Activated CD8-positive, alpha-beta memory T cell treated with anti-CD3 and anti-CD28 coated beads, Interleukin-2, amount 10 ng/mL, durations not matched to agents 7 days and 5 days (primary cell): ENCODE measurements at regions not wholly inside any gene's neighbourhood (a gene's known extent, or its start where the extent isn't known, plus 50 kb on each side); places are given as distances from the start of the nearest gene placed in this dataset.

Source experiments
- ATAC-seq: fragments of 150-1000 bp; cut with Tn5 transposase; one replicate; pipeline ENCODE4 v1.10.0; 2021; ENCODE audit warnings: moderate library complexity
- CTCF ChIA-PET: fragments of 350-600 bp; sonication (Branson Sonifier 250); formaldehyde crosslinking; loops from one replicate; lab custom pipeline; 2021; ENCODE audit warnings: antibody characterized with exemption; lab: Charles Lee
- DNase-seq: peaks from one replicate; pipeline ENCODE4 v3.0.0-alpha.2; 2020
- H3K27ac Mint-ChIP-seq: one replicate; pipeline ENCODE4 v1.8.0; 2021; ENCODE audit warnings: mild to moderate bottlenecking, mixed read lengths
- H3K27me3 Mint-ChIP-seq: one replicate; pipeline ENCODE4 v1.8.0; 2021; ENCODE audit warnings: mixed read lengths
- H3K36me3 Mint-ChIP-seq: one replicate; pipeline ENCODE4 v1.8.0; 2021; ENCODE audit warnings: mild to moderate bottlenecking, mixed read lengths
- H3K4me1 Mint-ChIP-seq: one replicate; pipeline ENCODE4 v1.8.0; 2021; ENCODE audit warnings: mixed read lengths
- H3K4me3 Mint-ChIP-seq: one replicate; pipeline ENCODE4 v1.8.0; 2021; ENCODE audit warnings: mild to moderate bottlenecking, moderate library complexity, mixed read lengths
- H3K9me3 Mint-ChIP-seq: one replicate; pipeline ENCODE4 v1.8.0; 2022; ENCODE audit warnings: low read depth, mixed read lengths

GRCh38 chr2:34909992-34910705, 1311.0 kb upstream of the FAM98A start:
- ATAC-seq (no peak), DNase-seq (no peak)
- peaks cover 2% of the 10 kb centered on the region for H3K9me3 Mint-ChIP-seq
- no peak overlapping the region for H3K27ac Mint-ChIP-seq
- CTCF ChIA-PET: no interaction called here
- H3K4me1 Mint-ChIP-seq: no peaks in the 10 kb centered on the region
- H3K4me3 Mint-ChIP-seq: no peak overlapping the region
- no peaks in the 10 kb centered on the region for H3K36me3 Mint-ChIP-seq
- no peaks in the 10 kb centered on the region for H3K27me3 Mint-ChIP-seq

GRCh38 chr2:34907812-34908211, 1308.7 kb upstream of the FAM98A start:
- H3K27me3 Mint-ChIP-seq: no peaks in the 10 kb centered on the region
- DNase-seq (no peak), ATAC-seq (no peak)
- CTCF ChIA-PET: no interaction called here
- H3K27ac Mint-ChIP-seq: no peak overlapping the region
- no peak overlapping the region for H3K4me3 Mint-ChIP-seq
- H3K9me3 Mint-ChIP-seq: no peaks in the 10 kb centered on the region
- H3K36me3 Mint-ChIP-seq: no peaks in the 10 kb centered on the region
- no peaks in the 10 kb centered on the region for H3K4me1 Mint-ChIP-seq

- DNase-seq (no peak), ATAC-seq (no peak)
- CTCF ChIA-PET: no interaction called here
- Mint-ChIP-seq H3K4me3 (no peak overlapping the region), H3K27me3 (no peaks in the 10 kb centered on the region), H3K9me3 (peaks cover 2% of the 10 kb centered on the region), H3K27ac (no peak overlapping the region), H3K4me1 (no peaks in the 10 kb centered on the region), H3K36me3 (no peaks in the 10 kb centered on the region)
Observed at GRCh38 chr2:34901739-34902138, 1302.6 kb upstream of the FAM98A start.

- H3K27ac Mint-ChIP-seq: no peak overlapping the region
- H3K27me3 Mint-ChIP-seq: no peaks in the 10 kb centered on the region
- no peak overlapping the region for H3K4me3 Mint-ChIP-seq
- H3K36me3 Mint-ChIP-seq: no peaks in the 10 kb centered on the region
- peaks cover 2% of the 10 kb centered on the region for H3K9me3 Mint-ChIP-seq
- CTCF ChIA-PET: no interaction called here
- DNase-seq: no peak
- H3K4me1 Mint-ChIP-seq: no peaks in the 10 kb centered on the region
- ATAC-seq: no peak
Observed at GRCh38 chr2:34899079-34899478, 1300.0 kb upstream of the FAM98A start.

- Mint-ChIP-seq H3K9me3 (no peaks in the 10 kb centered on the region), H3K27me3 (no peaks in the 10 kb centered on the region), H3K36me3 (no peaks in the 10 kb centered on the region), H3K27ac (no peak overlapping the region), H3K4me3 (no peak overlapping the region), H3K4me1 (no peaks in the 10 kb centered on the region)
- ATAC-seq (no peak), DNase-seq (no peak)
- CTCF ChIA-PET: no interaction called here
Observed at GRCh38 chr2:34892766-34893165, 1293.7 kb upstream of the FAM98A start.

GRCh38 chr2:34892256-34892655, 1293.2 kb upstream of the FAM98A start:
- Mint-ChIP-seq H3K27ac (no peak overlapping the region), H3K9me3 (no peaks in the 10 kb centered on the region), H3K27me3 (no peaks in the 10 kb centered on the region), H3K36me3 (no peaks in the 10 kb centered on the region), H3K4me1 (no peaks in the 10 kb centered on the region), H3K4me3 (no peak overlapping the region)
- ATAC-seq: no peak
- DNase-seq: no peak
- CTCF ChIA-PET: no interaction called here

- Mint-ChIP-seq H3K27me3 (no peaks in the 10 kb centered on the region), H3K4me3 (no peak overlapping the region), H3K27ac (no peak overlapping the region), H3K36me3 (no peaks in the 10 kb centered on the region), H3K9me3 (no peaks in the 10 kb centered on the region), H3K4me1 (no peaks in the 10 kb centered on the region)
- CTCF ChIA-PET: no interaction called here
- no peak for DNase-seq
- ATAC-seq: no peak
Observed at GRCh38 chr2:34875091-34875745, 1276.1 kb upstream of the FAM98A start.

- no peak for DNase-seq
- Mint-ChIP-seq H3K9me3 (peaks cover 17% of the 10 kb centered on the region), H3K36me3 (no peaks in the 10 kb centered on the region), H3K4me1 (no peaks in the 10 kb centered on the region), H3K27ac (no peak overlapping the region), H3K4me3 (no peak overlapping the region), H3K27me3 (no peaks in the 10 kb centered on the region)
- CTCF ChIA-PET: no interaction called here
- ATAC-seq: no peak
Observed at GRCh38 chr2:34853646-34854045, 1254.5 kb upstream of the FAM98A start.

GRCh38 chr2:34851804-34852203, 1252.7 kb upstream of the FAM98A start:
- Mint-ChIP-seq H3K36me3 (no peaks in the 10 kb centered on the region), H3K27me3 (no peaks in the 10 kb centered on the region), H3K9me3 (peaks cover 13% of the 10 kb centered on the region), H3K4me3 (no peak overlapping the region), H3K27ac (no peak overlapping the region), H3K4me1 (no peaks in the 10 kb centered on the region)
- ATAC-seq: no peak
- DNase-seq: no peak
- CTCF ChIA-PET: no interaction called here

- H3K27ac Mint-ChIP-seq: no peak overlapping the region
- H3K4me3 Mint-ChIP-seq: no peak overlapping the region
- DNase-seq (no peak), ATAC-seq (no peak)
- H3K9me3 Mint-ChIP-seq: peaks cover 5% of the 10 kb centered on the region
- CTCF ChIA-PET: no interaction called here
- no peaks in the 10 kb centered on the region for H3K27me3 Mint-ChIP-seq
- H3K4me1 Mint-ChIP-seq: no peaks in the 10 kb centered on the region
- no peaks in the 10 kb centered on the region for H3K36me3 Mint-ChIP-seq
Observed at GRCh38 chr2:34849827-34850226, 1250.7 kb upstream of the FAM98A start.

- H3K4me1 Mint-ChIP-seq: no peaks in the 10 kb centered on the region
- no peak for DNase-seq
- peaks cover 7% of the 10 kb centered on the region for H3K9me3 Mint-ChIP-seq
- CTCF ChIA-PET: no interaction called here
- no peak overlapping the region for H3K27ac Mint-ChIP-seq
- no peak for ATAC-seq
- H3K4me3 Mint-ChIP-seq: no peak overlapping the region
- no peaks in the 10 kb centered on the region for H3K27me3 Mint-ChIP-seq
- no peaks in the 10 kb centered on the region for H3K36me3 Mint-ChIP-seq
Observed at GRCh38 chr2:34848691-34849090, 1249.6 kb upstream of the FAM98A start.

- Mint-ChIP-seq H3K27me3 (no peaks in the 10 kb centered on the region), H3K36me3 (no peaks in the 10 kb centered on the region), H3K9me3 (peaks cover 7% of the 10 kb centered on the region), H3K4me3 (no peak overlapping the region), H3K4me1 (no peaks in the 10 kb centered on the region), H3K27ac (no peak overlapping the region)
- no peak for ATAC-seq
- DNase-seq: no peak
- CTCF ChIA-PET: no interaction called here
Observed at GRCh38 chr2:34848132-34848531, 1249.0 kb upstream of the FAM98A start.

- H3K9me3 Mint-ChIP-seq: peaks cover 10% of the 10 kb centered on the region
- ATAC-seq: no peak
- no peaks in the 10 kb centered on the region for H3K27me3 Mint-ChIP-seq
- CTCF ChIA-PET: no interaction called here
- no peaks in the 10 kb centered on the region for H3K36me3 Mint-ChIP-seq
- no peaks in the 10 kb centered on the region for H3K4me1 Mint-ChIP-seq
- no peak overlapping the region for H3K4me3 Mint-ChIP-seq
- no peak for DNase-seq
- no peak overlapping the region for H3K27ac Mint-ChIP-seq
Observed at GRCh38 chr2:34844629-34845028, 1245.5 kb upstream of the FAM98A start.

- DNase-seq (no peak), ATAC-seq (no peak)
- H3K4me1 Mint-ChIP-seq: no peaks in the 10 kb centered on the region
- no peaks in the 10 kb centered on the region for H3K27me3 Mint-ChIP-seq
- no peak overlapping the region for H3K4me3 Mint-ChIP-seq
- H3K9me3 Mint-ChIP-seq: peaks cover 8% of the 10 kb centered on the region
- CTCF ChIA-PET: no interaction called here
- no peaks in the 10 kb centered on the region for H3K36me3 Mint-ChIP-seq
- no peak overlapping the region for H3K27ac Mint-ChIP-seq
Observed at GRCh38 chr2:34838408-34838807, 1239.3 kb upstream of the FAM98A start.
